ENCODE measurements at regions not wholly inside any gene's neighbourhood (a gene's known extent, or its start where the extent isn't known, plus 50 kb on each side); places are given as distances from the start of the nearest gene placed in this dataset.

DNA sequence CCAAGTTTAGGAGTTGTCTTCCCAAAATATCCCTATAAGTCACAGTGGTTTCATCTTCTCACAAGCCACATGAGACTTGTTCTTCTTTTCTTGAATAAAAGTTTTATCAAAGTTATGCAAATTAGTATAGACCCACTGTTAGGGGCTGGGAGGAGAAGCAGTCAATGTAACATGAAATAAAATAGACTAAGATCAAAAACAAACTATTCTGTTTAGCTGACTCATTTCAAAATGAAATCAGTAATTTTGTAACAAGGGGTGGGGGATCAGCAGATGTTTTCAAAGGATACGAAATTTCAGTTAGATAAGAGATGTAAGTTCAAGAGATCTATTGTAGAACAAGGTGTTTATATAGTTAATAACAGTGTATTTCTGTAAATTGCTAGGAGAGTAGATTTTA, 339.6 kb upstream of the PRDM1 start:
- H3K4me3 Mint-ChIP-seq: no peak overlapping the region
- DNase-seq (no peak), ATAC-seq (no peak)
- peaks cover 14% of the 10 kb centered on the region for H3K4me1 Mint-ChIP-seq
- peaks cover 13% of the 10 kb centered on the region for H3K27me3 Mint-ChIP-seq
- H3K9me3 ChIP-seq (ENCODE audit: control insufficient read depth, low read length, poor library complexity, severe bottlenecking): no peaks in the 10 kb centered on the region
- no peaks in the 10 kb centered on the region for H3K36me3 Mint-ChIP-seq (ENCODE audit: low read depth)
- H3K27ac Mint-ChIP-seq: no peak overlapping the region

DNA sequence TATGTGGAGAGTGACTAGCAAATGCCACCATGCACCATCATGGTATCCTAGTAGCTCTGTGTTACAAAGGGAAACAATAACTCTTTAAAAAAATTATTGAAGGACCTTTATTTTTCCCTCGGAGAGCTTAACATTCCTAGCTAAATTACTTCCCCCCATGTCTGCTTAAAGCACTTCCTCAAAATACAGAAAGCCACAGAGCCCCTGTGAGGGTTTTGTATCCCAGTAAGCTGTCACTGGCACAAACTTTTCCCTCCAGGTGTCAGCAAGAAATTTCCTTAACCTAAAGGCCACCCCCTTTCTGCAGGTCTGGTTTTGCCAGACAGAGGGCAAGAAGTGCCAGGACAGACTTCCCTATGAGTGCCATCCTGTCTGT, 340.0 kb upstream of the PRDM1 start:
- no peak for DNase-seq
- Mint-ChIP-seq H3K36me3 (ENCODE audit: low read depth) (no peaks in the 10 kb centered on the region), H3K4me1 (peaks cover 14% of the 10 kb centered on the region), H3K27ac (no peak overlapping the region), H3K4me3 (no peak overlapping the region), H3K27me3 (peaks cover 13% of the 10 kb centered on the region)
- H3K9me3 ChIP-seq (ENCODE audit: control insufficient read depth, low read length, poor library complexity, severe bottlenecking): no peaks in the 10 kb centered on the region
- ATAC-seq: no peak

DNA sequence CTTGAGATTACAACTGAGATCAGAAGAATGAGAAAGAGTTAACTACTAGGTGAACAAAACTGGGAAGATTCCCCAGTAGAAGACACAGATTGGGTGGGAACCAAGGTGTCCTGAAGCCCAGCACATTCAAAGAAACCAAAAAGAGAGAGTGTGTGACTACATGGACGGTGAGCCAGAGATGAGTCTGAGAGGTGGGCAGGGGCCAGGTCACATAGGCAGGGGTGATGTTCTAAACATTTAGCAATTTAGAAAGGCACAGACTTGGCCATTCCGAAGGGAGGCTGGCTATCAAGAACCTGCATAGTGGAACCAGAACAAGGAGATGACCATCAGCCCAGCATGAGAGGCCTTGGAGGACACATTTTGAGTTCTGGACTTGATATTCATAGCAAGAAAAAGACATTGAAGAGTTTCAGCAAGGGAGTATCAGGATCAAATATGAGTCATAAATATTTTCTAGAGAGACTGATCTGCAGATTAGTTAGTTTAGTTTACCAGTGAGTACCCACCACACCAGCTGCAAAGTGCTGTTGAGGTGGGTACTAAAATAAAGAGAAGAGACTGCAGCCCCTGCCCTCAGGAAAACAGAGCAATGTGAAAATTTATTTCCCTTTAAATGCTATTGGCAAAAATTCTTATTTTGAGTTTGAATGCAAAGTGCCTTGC, 340.5 kb upstream of the PRDM1 start:
- Mint-ChIP-seq H3K4me3 (no peak overlapping the region), H3K27me3 (peaks cover 13% of the 10 kb centered on the region), H3K36me3 (ENCODE audit: low read depth) (no peaks in the 10 kb centered on the region), H3K27ac (no peak overlapping the region), H3K4me1 (peaks cover 14% of the 10 kb centered on the region)
- no peak for DNase-seq
- ATAC-seq: no peak
- H3K9me3 ChIP-seq (ENCODE audit: control insufficient read depth, low read length, poor library complexity, severe bottlenecking): no peaks in the 10 kb centered on the region

- ATAC-seq (no peak), DNase-seq (no peak)
- Mint-ChIP-seq H3K36me3 (ENCODE audit: low read depth) (no peaks in the 10 kb centered on the region), H3K27ac (no peak overlapping the region), H3K27me3 (peaks cover 13% of the 10 kb centered on the region), H3K4me3 (no peak overlapping the region), H3K4me1 (peaks cover 14% of the 10 kb centered on the region)
- H3K9me3 ChIP-seq (ENCODE audit: control insufficient read depth, low read length, poor library complexity, severe bottlenecking): no peaks in the 10 kb centered on the region
Observed at GRCh38 chr6:105744815-105745214, 341.3 kb upstream of the PRDM1 start.

DNA sequence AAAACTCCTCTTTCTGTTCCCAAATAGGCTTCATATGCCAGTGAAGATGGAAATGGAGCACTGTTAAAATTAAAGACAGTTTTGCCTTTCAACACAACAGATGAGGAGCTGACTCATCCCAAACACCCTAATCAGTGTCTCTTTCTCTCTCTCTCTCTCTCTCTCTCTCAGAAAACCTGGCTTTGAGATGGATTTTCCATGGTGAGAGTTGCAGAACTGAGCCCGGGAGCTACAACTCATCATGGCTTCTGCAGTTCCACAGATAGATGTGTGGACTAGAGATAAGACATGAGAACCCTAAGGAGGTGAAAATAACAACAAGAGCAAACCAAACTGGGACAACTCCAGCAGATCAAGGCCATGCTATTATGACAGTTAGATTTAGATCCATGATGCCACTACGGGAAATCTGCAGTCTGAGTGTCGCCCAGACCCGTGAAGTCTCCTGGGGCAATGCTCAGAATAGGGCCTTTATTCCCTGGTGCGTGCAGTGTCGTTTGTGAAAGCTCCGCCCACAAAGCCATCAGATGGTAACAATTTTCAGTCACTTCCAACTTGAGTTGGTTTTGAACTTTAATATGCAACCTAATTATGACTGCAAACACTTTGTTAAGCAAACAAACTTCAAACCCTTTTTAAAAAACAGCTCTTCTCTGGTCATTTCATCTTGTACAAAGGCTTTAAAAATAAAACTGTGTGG, 338.2 kb upstream of the PREP start:
- no peaks in the 10 kb centered on the region for H3K9me3 ChIP-seq (ENCODE audit: control insufficient read depth, low read length, poor library complexity, severe bottlenecking)
- no peak overlapping the region for H3K4me3 Mint-ChIP-seq
- no peak overlapping the region for H3K27ac Mint-ChIP-seq
- no peaks in the 10 kb centered on the region for H3K36me3 Mint-ChIP-seq (ENCODE audit: low read depth)
- peaks cover 13% of the 10 kb centered on the region for H3K27me3 Mint-ChIP-seq
- DNase-seq (no peak), ATAC-seq (no peak)
- peaks cover 14% of the 10 kb centered on the region for H3K4me1 Mint-ChIP-seq

DNA sequence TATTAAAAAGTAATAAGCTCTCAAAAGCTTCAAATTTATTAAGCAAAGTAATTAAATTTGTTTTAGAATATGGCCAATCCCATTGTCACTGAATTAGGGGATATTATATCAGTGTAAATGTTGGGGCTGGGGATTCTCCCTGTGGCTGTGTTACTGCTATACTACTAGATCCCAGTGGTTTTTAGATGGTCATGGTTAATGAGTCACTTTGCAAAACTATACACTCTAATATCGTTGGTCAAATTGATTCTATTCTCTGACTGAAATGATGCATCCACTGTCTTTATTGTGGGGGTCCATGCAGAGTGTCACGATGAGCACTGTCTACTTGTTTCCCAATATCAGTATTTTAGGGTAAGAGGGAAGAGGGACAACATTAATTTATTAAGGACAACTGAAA, 336.9 kb upstream of the PREP start:
- Mint-ChIP-seq H3K4me1 (peaks cover 10% of the 10 kb centered on the region), H3K4me3 (no peak overlapping the region), H3K36me3 (ENCODE audit: low read depth) (no peaks in the 10 kb centered on the region), H3K27ac (no peak overlapping the region), H3K27me3 (peaks cover 18% of the 10 kb centered on the region)
- ATAC-seq (no peak), DNase-seq (no peak)
- no peaks in the 10 kb centered on the region for H3K9me3 ChIP-seq (ENCODE audit: control insufficient read depth, low read length, poor library complexity, severe bottlenecking)

DNA sequence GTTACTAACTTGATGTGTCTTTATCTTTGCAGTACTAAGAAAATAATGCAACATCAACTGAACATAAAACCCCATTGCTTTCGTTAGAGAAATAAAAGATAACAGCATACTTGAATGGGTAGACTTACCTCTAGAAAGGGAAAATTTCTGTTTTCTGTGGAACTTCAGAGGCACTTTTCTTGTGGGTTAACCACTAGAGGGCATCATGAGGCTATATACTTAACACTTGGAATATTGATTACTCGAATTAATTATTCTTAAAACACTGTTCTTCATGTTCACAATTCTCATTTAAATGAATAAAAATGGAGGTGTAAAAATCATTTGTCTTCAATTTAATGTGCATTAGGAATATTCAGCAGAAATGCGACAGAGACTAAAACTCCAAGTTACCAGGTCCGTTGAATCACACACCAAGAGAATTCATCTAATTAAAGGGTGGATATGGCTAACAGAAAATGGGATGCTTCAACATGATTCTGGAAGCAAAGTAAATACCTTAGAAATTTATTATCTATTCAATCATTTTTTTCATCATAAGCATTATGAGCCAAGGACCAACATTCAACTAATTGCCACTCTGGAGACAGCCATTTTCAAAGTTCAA, 330.8 kb upstream of the PREP start:
- Mint-ChIP-seq H3K4me1 (peaks cover 5% of the 10 kb centered on the region), H3K27ac (no peak overlapping the region), H3K36me3 (ENCODE audit: low read depth) (no peaks in the 10 kb centered on the region), H3K27me3 (peaks cover 5% of the 10 kb centered on the region), H3K4me3 (no peak overlapping the region)
- no peak for ATAC-seq
- no peak for DNase-seq
- no peaks in the 10 kb centered on the region for H3K9me3 ChIP-seq (ENCODE audit: control insufficient read depth, low read length, poor library complexity, severe bottlenecking)

DNA sequence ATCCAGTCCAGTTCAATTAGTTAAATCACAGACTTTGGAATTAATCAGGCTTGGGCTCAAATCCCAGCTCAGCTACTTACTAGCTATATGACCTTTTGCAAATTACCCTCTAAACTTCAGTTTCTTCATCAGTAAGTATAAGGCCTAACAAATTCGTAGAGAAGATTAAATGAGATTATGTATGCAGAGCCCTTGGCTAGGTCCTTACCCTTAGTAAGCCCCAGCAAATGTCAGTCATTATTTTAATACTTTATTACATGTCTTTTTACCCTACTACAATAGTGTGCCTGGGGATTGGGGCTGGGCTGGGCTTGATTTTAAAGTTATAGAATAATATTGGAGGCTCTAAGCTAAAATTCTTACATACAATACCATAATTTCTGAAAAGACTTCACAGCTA, 326.1 kb upstream of the PREP start:
- H3K4me1 Mint-ChIP-seq: no peaks in the 10 kb centered on the region
- no peak for ATAC-seq
- H3K9me3 ChIP-seq (ENCODE audit: control insufficient read depth, low read length, poor library complexity, severe bottlenecking): no peaks in the 10 kb centered on the region
- H3K4me3 Mint-ChIP-seq: no peak overlapping the region
- H3K27ac Mint-ChIP-seq: no peak overlapping the region
- no peaks in the 10 kb centered on the region for H3K36me3 Mint-ChIP-seq (ENCODE audit: low read depth)
- no peak for DNase-seq
- no peaks in the 10 kb centered on the region for H3K27me3 Mint-ChIP-seq

DNA sequence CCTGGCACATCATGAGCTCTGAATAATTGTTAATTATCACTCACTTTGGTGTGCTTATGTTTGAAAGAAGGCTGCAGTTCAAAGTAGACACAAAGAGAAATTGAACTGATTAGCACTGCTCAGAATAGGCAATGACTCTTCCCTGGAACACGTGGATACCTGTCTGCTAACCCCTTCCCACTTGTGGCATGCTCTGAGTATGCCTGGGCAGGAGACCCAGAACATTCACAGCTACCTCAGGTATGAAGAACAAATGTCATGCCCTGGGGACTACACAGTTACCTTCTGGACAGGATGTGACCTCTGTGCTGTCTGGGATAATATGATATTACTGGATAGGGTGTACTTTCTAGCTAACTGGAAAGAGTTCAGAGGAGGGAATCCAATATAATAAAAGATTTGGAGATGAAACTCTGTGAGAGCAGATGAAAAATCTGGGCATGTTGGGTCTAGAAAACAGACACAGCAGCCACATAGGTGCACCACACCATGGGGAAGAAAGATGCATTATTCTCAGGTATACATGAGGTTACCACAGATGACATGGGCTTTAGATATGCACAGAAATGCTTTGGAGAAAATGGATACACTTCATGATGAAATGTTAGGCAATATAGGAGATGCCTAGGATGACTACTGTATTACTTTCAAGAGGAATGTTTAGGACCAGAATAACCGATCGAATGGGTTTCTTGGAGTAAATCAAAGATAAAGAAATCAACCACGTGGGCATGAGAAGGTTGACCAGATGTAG, 324.2 kb upstream of the PREP start:
- no peak overlapping the region for H3K4me3 Mint-ChIP-seq
- H3K27ac Mint-ChIP-seq: no peak overlapping the region
- ATAC-seq (no peak), DNase-seq (no peak)
- H3K36me3 Mint-ChIP-seq (ENCODE audit: low read depth): no peaks in the 10 kb centered on the region
- no peaks in the 10 kb centered on the region for H3K9me3 ChIP-seq (ENCODE audit: control insufficient read depth, low read length, poor library complexity, severe bottlenecking)
- no peaks in the 10 kb centered on the region for H3K4me1 Mint-ChIP-seq
- H3K27me3 Mint-ChIP-seq: no peaks in the 10 kb centered on the region

- DNase-seq (no peak), ATAC-seq (no peak)
- Mint-ChIP-seq H3K4me1 (no peaks in the 10 kb centered on the region), H3K4me3 (no peak overlapping the region), H3K36me3 (ENCODE audit: low read depth) (peaks cover 2% of the 10 kb centered on the region), H3K27ac (no peak overlapping the region), H3K27me3 (no peaks in the 10 kb centered on the region)
- H3K9me3 ChIP-seq (ENCODE audit: control insufficient read depth, low read length, poor library complexity, severe bottlenecking): peaks cover 6% of the 10 kb centered on the region
Observed at GRCh38 chr6:105714846-105715245, 312.0 kb upstream of the PREP start.

- H3K9me3 ChIP-seq (ENCODE audit: control insufficient read depth, low read length, poor library complexity, severe bottlenecking): peaks cover 6% of the 10 kb centered on the region
- Mint-ChIP-seq H3K4me3 (no peak overlapping the region), H3K27me3 (no peaks in the 10 kb centered on the region), H3K36me3 (ENCODE audit: low read depth) (peaks cover 2% of the 10 kb centered on the region), H3K4me1 (no peaks in the 10 kb centered on the region), H3K27ac (no peak overlapping the region)
- ATAC-seq (no peak), DNase-seq (no peak)
Observed at GRCh38 chr6:105713474-105714118, 310.7 kb upstream of the PREP start.

DNA sequence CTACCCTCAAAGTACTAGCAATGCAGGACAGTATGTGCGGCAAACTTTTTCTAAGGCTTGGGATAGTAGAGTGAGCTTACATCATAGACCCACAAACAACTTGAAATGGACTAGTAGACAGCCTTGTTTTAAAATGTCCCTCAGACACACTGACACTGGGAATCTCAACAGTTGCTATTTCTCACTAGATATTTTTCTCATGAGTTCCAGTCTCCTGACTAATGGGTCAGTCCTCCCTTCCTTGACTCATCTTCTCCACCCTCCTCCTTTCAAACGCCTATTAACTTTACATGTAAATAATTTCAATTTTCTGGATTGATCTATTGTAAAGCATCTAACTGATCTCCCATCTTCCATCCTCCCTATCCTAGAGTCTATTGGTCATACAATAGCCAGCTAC, 308.3 kb upstream of the PREP start:
- Mint-ChIP-seq H3K4me3 (no peak overlapping the region), H3K27ac (no peak overlapping the region), H3K36me3 (ENCODE audit: low read depth) (peaks cover 2% of the 10 kb centered on the region), H3K4me1 (no peaks in the 10 kb centered on the region), H3K27me3 (no peaks in the 10 kb centered on the region)
- ATAC-seq (no peak), DNase-seq (no peak)
- peaks cover 6% of the 10 kb centered on the region for H3K9me3 ChIP-seq (ENCODE audit: control insufficient read depth, low read length, poor library complexity, severe bottlenecking)

DNA sequence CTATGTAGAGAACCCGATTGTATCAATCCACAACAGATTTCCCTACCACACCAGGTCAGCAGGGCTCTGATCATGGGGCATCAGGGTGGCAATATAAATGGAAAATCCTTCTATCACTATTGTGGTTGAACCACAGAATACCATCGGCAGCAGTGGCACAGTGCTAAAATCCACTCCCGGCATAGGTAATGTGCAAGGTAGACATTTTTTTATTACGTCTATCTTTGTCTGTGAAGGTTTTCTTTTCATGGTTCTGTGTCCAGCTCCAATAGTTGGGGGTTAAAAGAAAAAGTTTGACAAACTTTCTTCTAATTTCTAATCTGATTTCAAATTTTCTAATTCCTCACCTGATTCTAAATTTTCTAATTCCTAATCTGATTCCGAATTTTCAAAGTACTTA, 302.7 kb upstream of the PREP start:
- no peak for DNase-seq
- Mint-ChIP-seq H3K4me1 (no peaks in the 10 kb centered on the region), H3K27ac (no peak overlapping the region), H3K27me3 (no peaks in the 10 kb centered on the region), H3K4me3 (no peak overlapping the region), H3K36me3 (ENCODE audit: low read depth) (no peaks in the 10 kb centered on the region)
- ATAC-seq: no peak
- H3K9me3 ChIP-seq (ENCODE audit: control insufficient read depth, low read length, poor library complexity, severe bottlenecking): no peaks in the 10 kb centered on the region

Data from T-helper 17 cell (primary cell).